Testis (tissue), 2 donors: ENCODE measurements at regions not wholly inside any gene's neighbourhood (a gene's known extent, or its start where the extent isn't known, plus 50 kb on each side); places are given as distances from the start of the nearest gene placed in this dataset.

ENCODE experiments used
- DNase-seq: peaks from one replicate; pipeline ENCODE4 v3.0.0-alpha.2; 2019
- H3K27ac ChIP-seq, 2 donors: fragments of 200-600 bp; sonication (generic); one replicate each; pipeline ENCODE4 v1.5.1; 2019
- H3K27me3 ChIP-seq: fragments of 200-600 bp; sonication (generic); one replicate; pipeline ENCODE4 v1.5.1; 2019
- H3K36me3 ChIP-seq: fragments of 200-600 bp; sonication (generic); one replicate; pipeline ENCODE4 v1.5.1; 2017; ENCODE audit warnings: low read depth; ENCODE audit errors: missing control alignments
- H3K4me1 ChIP-seq: fragments of 200-600 bp; sonication (generic); one replicate; pipeline ENCODE4 v1.5.1; 2019
- H3K4me3 ChIP-seq, 2 donors: fragments of 200-600 bp; sonication (generic); one replicate each; pipeline ENCODE4 v1.5.1; 2017 to 2019
- H3K9me3 ChIP-seq: fragments of 200-600 bp; sonication (generic); one replicate; pipeline ENCODE4 v1.5.1; 2017
- CTCF ChIP-seq, 3 experiments: fragments of 450-650 bp in 2 of 3; fragments of 200-600 bp in 1 of 3; sonication (generic) in 1 of 3; IDR thresholded peaks; one replicate each; pipeline ENCODE4 v1.5.1; 2016 to 2019; ENCODE audit warnings: antibody characterized with exemption in 3 of 3, mild to moderate bottlenecking in 2 of 3, moderate library complexity in 1 of 3
- POLR2A ChIP-seq: fragments of 450-650 bp; IDR thresholded peaks from one replicate; pipeline ENCODE4 v1.6.1; 2017; ENCODE audit warnings: antibody characterized with exemption, mild to moderate bottlenecking, moderate library complexity
- WGBS, 2 donors: methylation state at CpG; one replicate each; pipeline ENCODE4 v1.1.5; 2018; 5-methylcytosine and 5-hydroxymethylcytosine counted together
- intact Hi-C: fragments of 100-400 bp; cut with DNase I; formaldehyde crosslinking; loops from one replicate; pipeline ENCODE4 v1.15.1; 2023; ENCODE audit warnings: low total_unique reads

- no peak overlapping the region for H3K4me3 ChIP-seq
- no peaks in the 10 kb centered on the region for H3K27me3 ChIP-seq
- WGBS, 2 donors = 60 to 74% methylated on average over 2 of the region's 2 CpGs
- H3K27ac ChIP-seq = no peak overlapping the region
- H3K4me1 ChIP-seq = no peaks in the 10 kb centered on the region
- intact Hi-C loops = no loop called here
- TF ChIP-seq POLR2A (no peak), CTCF (IDR thresholded peaks at IDR 0.05) (no peak)
- no peaks in the 10 kb centered on the region for H3K9me3 ChIP-seq
- DNase-seq = peak; percentile 56
- no peaks in the 10 kb centered on the region for H3K36me3 ChIP-seq
Observed at GRCh38 chr4:52173470-52174045, 122.5 kb downstream of the SPATA18 start.

GRCh38 chr4:52187603-52188002, 136.5 kb downstream of the SPATA18 start:
- WGBS, 2 donors = 47 to 52% methylated on average over 1 of the region's 1 CpG
- Histone ChIP-seq H3K9me3 (no peaks in the 10 kb centered on the region), H3K4me3 (no peak overlapping the region), H3K27me3 (no peaks in the 10 kb centered on the region), H3K27ac (no peak overlapping the region), H3K36me3 (no peaks in the 10 kb centered on the region), H3K4me1 (no peaks in the 10 kb centered on the region)
- no peak for DNase-seq
- TF ChIP-seq CTCF (IDR thresholded peaks at IDR 0.05) (no peak), POLR2A (no peak)
- intact Hi-C loops = no loop called here

- H3K4me1 ChIP-seq = no peaks in the 10 kb centered on the region
- 80 to 83% methylated on average over 2 of the region's 2 CpGs for WGBS, 2 donors
- no peaks in the 10 kb centered on the region for H3K9me3 ChIP-seq
- H3K4me3 ChIP-seq = no peak overlapping the region
- no peak for TF ChIP-seq CTCF (IDR thresholded peaks at IDR 0.05)
- TF ChIP-seq POLR2A = no peak
- no peak for DNase-seq
- H3K27ac ChIP-seq = no peak overlapping the region
- H3K36me3 ChIP-seq = no peaks in the 10 kb centered on the region
- H3K27me3 ChIP-seq = no peaks in the 10 kb centered on the region
- intact Hi-C loops = no loop called here
Observed at GRCh38 chr4:52192001-52192400, 140.9 kb downstream of the SPATA18 start.

GRCh38 chr4:52192721-52193135, 141.6 kb downstream of the SPATA18 start:
- no peaks in the 10 kb centered on the region for H3K9me3 ChIP-seq
- no peak overlapping the region for H3K27ac ChIP-seq
- no peaks in the 10 kb centered on the region for H3K27me3 ChIP-seq
- no peaks in the 10 kb centered on the region for H3K36me3 ChIP-seq
- no peak for TF ChIP-seq POLR2A
- TF ChIP-seq CTCF (IDR thresholded peaks at IDR 0.05) = no peak
- no peaks in the 10 kb centered on the region for H3K4me1 ChIP-seq
- 37 to 78% methylated on average over 5 to 6 of the region's 6 CpGs for whole genome bisulfite sequencing, 2 donors
- H3K4me3 ChIP-seq = no peak overlapping the region
- DNase-seq = no peak
- intact Hi-C loops = no loop called here

- WGBS, 2 donors = 88 to 93% methylated on average over 5 of the region's 5 CpGs
- DNase-seq = no peak
- H3K4me1 ChIP-seq = no peaks in the 10 kb centered on the region
- no peaks in the 10 kb centered on the region for H3K27me3 ChIP-seq
- H3K27ac ChIP-seq = no peak overlapping the region
- no peak for TF ChIP-seq CTCF (IDR thresholded peaks at IDR 0.05)
- no peak for TF ChIP-seq POLR2A
- no peaks in the 10 kb centered on the region for H3K36me3 ChIP-seq
- intact Hi-C loops = no loop called here
- H3K4me3 ChIP-seq = no peak overlapping the region
- H3K9me3 ChIP-seq = no peaks in the 10 kb centered on the region
Observed at GRCh38 chr4:52195869-52196268, 144.8 kb downstream of the SPATA18 start.
